ENCODE measurements at regions not wholly inside any gene's neighbourhood (a gene's known extent, or its start where the extent isn't known, plus 50 kb on each side); places are given as distances from the start of the nearest gene placed in this dataset.

DNA sequence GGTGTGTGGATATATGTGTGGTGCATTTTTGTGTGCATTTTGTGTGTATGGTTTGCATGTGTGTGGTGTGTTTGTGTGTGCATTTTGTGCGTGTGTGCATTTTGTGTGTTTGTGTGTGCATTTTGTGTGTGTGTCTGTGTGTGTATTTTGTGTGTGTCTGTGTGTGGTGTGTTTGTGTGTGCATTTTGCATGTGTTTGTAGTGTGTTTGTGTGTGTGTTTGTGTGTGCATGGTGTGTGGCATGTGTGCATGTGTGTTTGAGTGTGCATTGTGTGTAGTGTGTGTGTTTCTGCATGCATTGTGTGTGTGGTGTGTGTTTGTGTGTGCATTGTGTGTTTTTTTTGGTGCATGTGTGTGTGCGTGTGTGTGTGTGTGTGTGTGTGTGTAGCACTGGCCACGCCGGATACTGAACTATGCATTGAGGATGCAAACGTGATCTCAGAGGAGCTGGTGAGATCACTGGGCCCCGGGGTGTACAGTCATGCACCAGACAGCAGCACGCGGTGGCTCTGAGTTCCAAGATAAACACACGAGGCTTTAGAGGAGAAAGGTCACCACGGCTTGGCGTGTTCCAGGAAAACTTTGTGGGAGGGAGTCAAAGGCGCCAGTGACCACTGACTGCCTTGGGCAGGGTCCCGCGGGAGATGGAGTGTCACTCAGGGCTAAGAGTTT lies 106.6 kb upstream of the SHH start:
- TF ChIP-seq REST (IDR thresholded peaks at IDR 0.05; ENCODE audit: insufficient read depth in 1 of 2, low read depth in 2 of 2, low read length in 1 of 2) = no peak
- TF ChIP-seq POLR2AphosphoS5 (IDR thresholded peaks at IDR 0.05; ENCODE audit: low read depth, low read length) = peak; percentile 76

Data from Panc1 (cell line).